ENCODE measurements at regions not wholly inside any gene's neighbourhood (a gene's known extent, or its start where the extent isn't known, plus 50 kb on each side); places are given as distances from the start of the nearest gene placed in this dataset.

- DNase-seq: no peak
Observed at GRCh38 chr5:107325866-107326265, 344.9 kb downstream of the EFNA5 start.

- no peak for DNase-seq
Observed at GRCh38 chr5:107324809-107325208, 345.9 kb downstream of the EFNA5 start.

GRCh38 chr5:107324071-107324470, 346.7 kb downstream of the EFNA5 start:
- DNase-seq: no peak

GRCh38 chr5:107323536-107323935, 347.2 kb downstream of the EFNA5 start:
- DNase-seq: no peak

- DNase-seq: no peak
Observed at GRCh38 chr5:107322936-107323335, 347.8 kb downstream of the EFNA5 start.

- DNase-seq: no peak
Observed at GRCh38 chr5:107321906-107322305, 348.8 kb downstream of the EFNA5 start.

GRCh38 chr5:107320846-107321245, 349.9 kb downstream of the EFNA5 start:
- no peak for DNase-seq

GRCh38 chr5:107320376-107320775, 350.4 kb downstream of the EFNA5 start:
- no peak for DNase-seq

- DNase-seq: no peak
Observed at GRCh38 chr5:107319901-107320300, 350.8 kb downstream of the EFNA5 start.

- no peak for DNase-seq
Observed at GRCh38 chr5:107314330-107314729, 356.4 kb downstream of the EFNA5 start.

GRCh38 chr5:107313921-107314320, 356.8 kb downstream of the EFNA5 start:
- DNase-seq: no peak

GRCh38 chr5:107313098-107313497, 357.6 kb downstream of the EFNA5 start:
- no peak for DNase-seq

GRCh38 chr5:107310181-107310580, 360.6 kb downstream of the EFNA5 start:
- DNase-seq: no peak

GRCh38 chr5:107306594-107306993, 364.1 kb downstream of the EFNA5 start:
- no peak for DNase-seq

- no peak for DNase-seq
Observed at GRCh38 chr5:107306002-107306401, 364.7 kb downstream of the EFNA5 start.

- no peak for DNase-seq
Observed at GRCh38 chr5:107304684-107305083, 366.1 kb downstream of the EFNA5 start.

GRCh38 chr5:107303171-107303968, 367.4 kb downstream of the EFNA5 start:
- no peak for DNase-seq

GRCh38 chr5:107302441-107302840, 368.3 kb downstream of the EFNA5 start:
- DNase-seq: no peak

GRCh38 chr5:107301999-107302398, 368.7 kb downstream of the EFNA5 start:
- DNase-seq: no peak

- DNase-seq: no peak
Observed at GRCh38 chr5:107300721-107301327, 369.9 kb downstream of the EFNA5 start.

GRCh38 chr5:107296572-107296971, 374.2 kb downstream of the EFNA5 start:
- DNase-seq: no peak

- no peak for DNase-seq
Observed at GRCh38 chr5:107295914-107296313, 374.8 kb downstream of the EFNA5 start.

- DNase-seq: no peak
Observed at GRCh38 chr5:107294669-107295068, 376.1 kb downstream of the EFNA5 start.

GRCh38 chr5:107294211-107294550, 376.6 kb downstream of the EFNA5 start:
- no peak for DNase-seq

All from RPMI8226 (cell line).